HUES6 (cell line): ENCODE measurements at regions not wholly inside any gene's neighbourhood (a gene's known extent, or its start where the extent isn't known, plus 50 kb on each side); places are given as distances from the start of the nearest gene placed in this dataset.

ENCODE experiments used
- H3K27ac ChIP-seq: 2 replicates; pipeline ENCODE4 v1.7.0; 2013; ENCODE audit warnings: low read depth, mild to moderate bottlenecking, low read length, inconsistent platforms
- H3K27me3 ChIP-seq: 2 replicates; pipeline ENCODE4 v1.6.1; 2013; ENCODE audit warnings: low read length; ENCODE audit not compliant: control insufficient read depth, insufficient read depth
- H3K36me3 ChIP-seq: 2 replicates; pipeline ENCODE4 v1.6.1; 2013; ENCODE audit warnings: low read length; ENCODE audit not compliant: control insufficient read depth, insufficient read depth
- H3K4me1 ChIP-seq: 2 replicates; pipeline ENCODE4 v1.6.1; 2013; ENCODE audit warnings: low read length; ENCODE audit not compliant: control insufficient read depth, insufficient read depth
- H3K4me3 ChIP-seq: 2 replicates; pipeline ENCODE4 v1.5.1; 2013; ENCODE audit warnings: low read depth, low read length
- H3K9ac ChIP-seq: one replicate; pipeline ENCODE4 v1.6.1; 2013; ENCODE audit warnings: mild to moderate bottlenecking, low read length
- H3K9me3 ChIP-seq: 2 replicates; pipeline ENCODE4 v1.6.1; 2013; ENCODE audit warnings: low read depth, low read length; ENCODE audit not compliant: control insufficient read depth, insufficient read depth

GRCh38 chr2:109680523-109681297 lies 66.5 kb downstream of the SOWAHC start:
- H3K9ac ChIP-seq, result no peak overlapping the region
- H3K27ac ChIP-seq, result no peak overlapping the region
- no peaks in the 10 kb centered on the region for H3K36me3 ChIP-seq
- H3K4me3 ChIP-seq, result no peak overlapping the region
- H3K9me3 ChIP-seq, result no peaks in the 10 kb centered on the region
- H3K4me1 ChIP-seq, result peaks cover 4% of the 10 kb centered on the region; the same call in 1 of the 2 replicates
- no peaks in the 10 kb centered on the region for H3K27me3 ChIP-seq

GRCh38 chr2:109681633-109682380 lies 67.6 kb downstream of the SOWAHC start:
- Histone ChIP-seq H3K4me3 (no peak overlapping the region), H3K9me3 (no peaks in the 10 kb centered on the region), H3K27ac (no peak overlapping the region), H3K27me3 (no peaks in the 10 kb centered on the region), H3K4me1 (no peaks in the 10 kb centered on the region; the same call in 1 of the 2 replicates), H3K9ac (no peak overlapping the region), H3K36me3 (no peaks in the 10 kb centered on the region)

GRCh38 chr2:109683452-109683851 lies 69.3 kb downstream of the SOWAHC start:
- H3K27me3 ChIP-seq, result no peaks in the 10 kb centered on the region
- H3K9ac ChIP-seq, result no peak overlapping the region
- no peaks in the 10 kb centered on the region for H3K36me3 ChIP-seq
- H3K4me1 ChIP-seq, result no peaks in the 10 kb centered on the region; the same call in 1 of the 2 replicates
- H3K4me3 ChIP-seq, result no peak overlapping the region
- H3K27ac ChIP-seq, result no peak overlapping the region
- H3K9me3 ChIP-seq, result no peaks in the 10 kb centered on the region

- Histone ChIP-seq H3K27ac (no peak overlapping the region), H3K9ac (no peak overlapping the region), H3K4me3 (no peak overlapping the region), H3K9me3 (no peaks in the 10 kb centered on the region), H3K36me3 (no peaks in the 10 kb centered on the region), H3K4me1 (no peaks in the 10 kb centered on the region; the same call in 1 of the 2 replicates), H3K27me3 (no peaks in the 10 kb centered on the region)
Observed at GRCh38 chr2:109685453-109685852, 71.3 kb downstream of the SOWAHC start.

GRCh38 chr2:109686921-109687320 lies 72.8 kb downstream of the SOWAHC start:
- no peaks in the 10 kb centered on the region for H3K36me3 ChIP-seq
- no peak overlapping the region for H3K27ac ChIP-seq
- H3K9me3 ChIP-seq, result no peaks in the 10 kb centered on the region
- H3K9ac ChIP-seq, result no peak overlapping the region
- no peaks in the 10 kb centered on the region; the same call in 1 of the 2 replicates for H3K4me1 ChIP-seq
- H3K4me3 ChIP-seq, result no peak overlapping the region
- H3K27me3 ChIP-seq, result no peaks in the 10 kb centered on the region

GRCh38 chr2:109689182-109689930 lies 75.2 kb downstream of the SOWAHC start:
- H3K9ac ChIP-seq, result no peak overlapping the region
- H3K27me3 ChIP-seq, result no peaks in the 10 kb centered on the region
- H3K4me3 ChIP-seq, result no peak overlapping the region
- no peaks in the 10 kb centered on the region for H3K36me3 ChIP-seq
- H3K9me3 ChIP-seq, result no peaks in the 10 kb centered on the region
- H3K27ac ChIP-seq, result no peak overlapping the region
- H3K4me1 ChIP-seq, result peaks cover 11% of the 10 kb centered on the region

GRCh38 chr2:109689973-109690372 lies 75.8 kb downstream of the SOWAHC start:
- Histone ChIP-seq H3K4me3 (no peak overlapping the region), H3K27ac (no peak overlapping the region), H3K4me1 (peaks cover 13% of the 10 kb centered on the region), H3K9ac (no peak overlapping the region), H3K27me3 (no peaks in the 10 kb centered on the region), H3K36me3 (no peaks in the 10 kb centered on the region), H3K9me3 (no peaks in the 10 kb centered on the region)

- Histone ChIP-seq H3K27ac (no peak overlapping the region), H3K9ac (no peak overlapping the region), H3K9me3 (no peaks in the 10 kb centered on the region), H3K36me3 (no peaks in the 10 kb centered on the region), H3K4me3 (no peak overlapping the region), H3K4me1 (peaks cover 13% of the 10 kb centered on the region), H3K27me3 (no peaks in the 10 kb centered on the region)
Observed at GRCh38 chr2:109690457-109690821, 76.3 kb downstream of the SOWAHC start.

GRCh38 chr2:109690822-109691541 lies 76.8 kb downstream of the SOWAHC start:
- Histone ChIP-seq H3K9me3 (no peaks in the 10 kb centered on the region), H3K9ac (no peak overlapping the region), H3K36me3 (no peaks in the 10 kb centered on the region), H3K27me3 (no peaks in the 10 kb centered on the region), H3K4me3 (no peak overlapping the region), H3K4me1 (peaks cover 13% of the 10 kb centered on the region), H3K27ac (no peak overlapping the region)

GRCh38 chr2:109692013-109692743 lies 78.0 kb downstream of the SOWAHC start:
- Histone ChIP-seq H3K4me3 (no peak overlapping the region), H3K4me1 (peaks cover 13% of the 10 kb centered on the region), H3K27me3 (no peaks in the 10 kb centered on the region), H3K9ac (no peak overlapping the region), H3K36me3 (no peaks in the 10 kb centered on the region), H3K27ac (peak overlapping the region; percentile 40; the same call in 1 of the 2 replicates), H3K9me3 (no peaks in the 10 kb centered on the region)
